ENCODE measurements at regions not wholly inside any gene's neighbourhood (a gene's known extent, or its start where the extent isn't known, plus 50 kb on each side); places are given as distances from the start of the nearest gene placed in this dataset.

DNA sequence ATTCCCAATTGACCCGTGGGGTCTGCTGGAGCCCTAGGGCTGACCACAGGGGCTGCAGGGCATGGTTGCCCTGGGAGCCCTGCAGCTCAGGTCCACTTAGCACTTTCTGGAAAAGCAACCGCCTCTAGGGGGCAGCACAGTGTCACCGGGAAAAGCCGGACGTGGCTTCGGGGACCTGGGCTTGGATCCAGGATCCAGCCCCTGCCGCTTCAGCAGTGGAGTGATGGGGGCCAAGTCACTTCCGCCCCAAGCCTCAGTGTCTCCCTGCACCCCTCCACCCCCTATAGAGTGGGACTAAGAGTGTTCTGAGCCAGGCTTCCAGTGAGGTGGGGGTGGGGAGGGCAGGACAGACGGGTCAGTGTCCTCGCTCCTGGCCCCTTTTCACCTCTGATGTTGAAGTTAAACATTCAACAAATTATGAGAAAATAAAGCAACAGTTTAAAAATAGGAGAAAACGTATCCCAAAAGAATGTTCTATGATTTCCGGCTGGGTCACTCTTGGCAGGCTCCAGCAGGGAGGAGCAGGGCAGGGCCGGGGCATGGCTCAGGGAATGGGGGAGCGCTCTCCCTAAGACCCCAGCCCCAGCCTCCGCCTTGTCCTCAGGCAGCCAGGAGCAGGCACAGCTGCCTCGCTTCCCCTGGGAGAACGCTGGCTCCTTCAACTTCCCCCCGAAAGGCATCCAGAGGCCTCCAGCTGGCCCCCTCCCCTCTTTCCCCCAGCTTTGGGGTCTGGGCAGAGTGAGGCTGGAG, 96.5 kb upstream of the FGF3 start (continued):
- TF ChIP-seq, protein P1, sequence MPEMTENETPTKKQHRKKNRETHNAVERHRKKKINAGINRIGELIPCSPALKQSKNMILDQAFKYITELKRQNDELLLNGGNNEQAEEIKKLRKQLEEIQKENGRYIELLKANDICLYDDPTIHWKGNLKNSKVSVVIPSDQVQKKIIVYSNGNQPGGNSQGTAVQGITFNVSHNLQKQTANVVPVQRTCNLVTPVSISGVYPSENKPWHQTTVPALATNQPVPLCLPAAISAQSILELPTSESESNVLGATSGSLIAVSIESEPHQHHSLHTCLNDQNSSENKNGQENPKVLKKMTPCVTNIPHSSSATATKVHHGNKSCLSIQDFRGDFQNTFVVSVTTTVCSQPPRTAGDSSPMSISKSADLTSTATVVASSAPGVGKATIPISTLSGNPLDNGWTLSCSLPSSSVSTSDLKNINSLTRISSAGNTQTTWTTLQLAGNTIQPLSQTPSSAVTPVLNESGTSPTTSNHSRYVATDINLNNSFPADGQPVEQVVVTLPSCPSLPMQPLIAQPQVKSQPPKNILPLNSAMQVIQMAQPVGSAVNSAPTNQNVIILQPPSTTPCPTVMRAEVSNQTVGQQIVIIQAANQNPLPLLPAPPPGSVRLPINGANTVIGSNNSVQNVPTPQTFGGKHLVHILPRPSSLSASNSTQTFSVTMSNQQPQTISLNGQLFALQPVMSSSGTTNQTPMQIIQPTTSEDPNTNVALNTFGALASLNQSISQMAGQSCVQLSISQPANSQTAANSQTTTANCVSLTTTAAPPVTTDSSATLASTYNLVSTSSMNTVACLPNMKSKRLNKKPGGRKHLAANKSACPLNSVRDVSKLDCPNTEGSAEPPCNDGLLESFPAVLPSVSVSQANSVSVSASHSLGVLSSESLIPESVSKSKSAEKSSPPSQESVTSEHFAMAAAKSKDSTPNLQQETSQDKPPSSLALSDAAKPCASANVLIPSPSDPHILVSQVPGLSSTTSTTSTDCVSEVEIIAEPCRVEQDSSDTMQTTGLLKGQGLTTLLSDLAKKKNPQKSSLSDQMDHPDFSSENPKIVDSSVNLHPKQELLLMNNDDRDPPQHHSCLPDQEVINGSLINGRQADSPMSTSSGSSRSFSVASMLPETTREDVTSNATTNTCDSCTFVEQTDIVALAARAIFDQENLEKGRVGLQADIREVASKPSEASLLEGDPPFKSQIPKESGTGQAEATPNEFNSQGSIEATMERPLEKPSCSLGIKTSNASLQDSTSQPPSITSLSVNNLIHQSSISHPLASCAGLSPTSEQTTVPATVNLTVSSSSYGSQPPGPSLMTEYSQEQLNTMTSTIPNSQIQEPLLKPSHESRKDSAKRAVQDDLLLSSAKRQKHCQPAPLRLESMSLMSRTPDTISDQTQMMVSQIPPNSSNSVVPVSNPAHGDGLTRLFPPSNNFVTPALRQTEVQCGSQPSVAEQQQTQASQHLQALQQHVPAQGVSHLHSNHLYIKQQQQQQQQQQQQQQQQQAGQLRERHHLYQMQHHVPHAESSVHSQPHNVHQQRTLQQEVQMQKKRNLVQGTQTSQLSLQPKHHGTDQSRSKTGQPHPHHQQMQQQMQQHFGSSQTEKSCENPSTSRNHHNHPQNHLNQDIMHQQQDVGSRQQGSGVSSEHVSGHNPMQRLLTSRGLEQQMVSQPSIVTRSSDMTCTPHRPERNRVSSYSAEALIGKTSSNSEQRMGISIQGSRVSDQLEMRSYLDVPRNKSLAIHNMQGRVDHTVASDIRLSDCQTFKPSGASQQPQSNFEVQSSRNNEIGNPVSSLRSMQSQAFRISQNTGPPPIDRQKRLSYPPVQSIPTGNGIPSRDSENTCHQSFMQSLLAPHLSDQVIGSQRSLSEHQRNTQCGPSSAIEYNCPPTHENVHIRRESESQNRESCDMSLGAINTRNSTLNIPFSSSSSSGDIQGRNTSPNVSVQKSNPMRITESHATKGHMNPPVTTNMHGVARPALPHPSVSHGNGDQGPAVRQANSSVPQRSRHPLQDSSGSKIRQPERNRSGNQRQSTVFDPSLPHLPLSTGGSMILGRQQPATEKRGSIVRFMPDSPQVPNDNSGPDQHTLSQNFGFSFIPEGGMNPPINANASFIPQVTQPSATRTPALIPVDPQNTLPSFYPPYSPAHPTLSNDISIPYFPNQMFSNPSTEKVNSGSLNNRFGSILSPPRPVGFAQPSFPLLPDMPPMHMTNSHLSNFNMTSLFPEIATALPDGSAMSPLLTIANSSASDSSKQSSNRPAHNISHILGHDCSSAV (CRISPR knock-in tag; IDR thresholded peaks at IDR 0.05; ENCODE audit: borderline replicate concordance), result no peak
- 0 out of 2 replicates have a peak, but pooled peaks have one; percentile 6 for TF ChIP-seq FOSL2 (CRISPR knock-in tag; IDR thresholded peaks at IDR 0.05)
- TF ChIP-seq REXO4 (CRISPR knock-in tag; IDR thresholded peaks at IDR 0.05; ENCODE audit: borderline replicate concordance), result no peak
- no peak for TF ChIP-seq GATA4 (IDR thresholded peaks at IDR 0.05; ENCODE audit: borderline replicate concordance, low read depth)
- peak; percentile 67 for TF ChIP-seq RAD21 (CRISPR knock-in tag; IDR thresholded peaks at IDR 0.05)
- TF ChIP-seq, protein P2, sequence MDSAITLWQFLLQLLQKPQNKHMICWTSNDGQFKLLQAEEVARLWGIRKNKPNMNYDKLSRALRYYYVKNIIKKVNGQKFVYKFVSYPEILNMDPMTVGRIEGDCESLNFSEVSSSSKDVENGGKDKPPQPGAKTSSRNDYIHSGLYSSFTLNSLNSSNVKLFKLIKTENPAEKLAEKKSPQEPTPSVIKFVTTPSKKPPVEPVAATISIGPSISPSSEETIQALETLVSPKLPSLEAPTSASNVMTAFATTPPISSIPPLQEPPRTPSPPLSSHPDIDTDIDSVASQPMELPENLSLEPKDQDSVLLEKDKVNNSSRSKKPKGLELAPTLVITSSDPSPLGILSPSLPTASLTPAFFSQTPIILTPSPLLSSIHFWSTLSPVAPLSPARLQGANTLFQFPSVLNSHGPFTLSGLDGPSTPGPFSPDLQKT (CRISPR knock-in tag; IDR thresholded peaks at IDR 0.05; ENCODE audit: borderline replicate concordance), result no peak
- TF ChIP-seq MZF1 (CRISPR knock-in tag; IDR thresholded peaks at IDR 0.05; ENCODE audit: borderline replicate concordance), result no peak
- 0 out of 2 replicates have a peak, but pooled peaks have one; percentile 48 for TF ChIP-seq ZNF607 (CRISPR knock-in tag; IDR thresholded peaks at IDR 0.05; ENCODE audit: borderline replicate concordance)
- TF ChIP-seq, protein P3, sequence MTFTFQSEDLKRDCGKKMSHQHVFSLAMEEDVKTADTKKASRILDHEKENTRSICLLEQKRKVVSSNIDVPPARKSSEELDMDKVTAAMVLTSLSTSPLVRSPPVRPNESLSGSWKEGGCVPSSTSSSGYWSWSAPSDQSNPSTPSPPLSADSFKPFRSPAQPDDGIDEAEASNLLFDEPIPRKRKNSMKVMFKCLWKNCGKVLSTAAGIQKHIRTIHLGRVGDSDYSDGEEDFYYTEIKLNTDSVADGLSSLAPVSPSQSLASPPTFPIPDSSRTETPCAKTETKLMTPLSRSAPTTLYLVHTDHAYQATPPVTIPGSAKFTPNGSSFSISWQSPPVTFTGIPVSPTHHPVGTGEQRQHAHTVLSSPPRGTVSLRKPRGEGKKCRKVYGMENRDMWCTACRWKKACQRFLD (CRISPR knock-in tag; IDR thresholded peaks at IDR 0.05; ENCODE audit: borderline replicate concordance), result no peak
- TF ChIP-seq STAG1 (CRISPR knock-in tag; IDR thresholded peaks at IDR 0.05), result peak; percentile 73
- TF ChIP-seq, protein P4, sequence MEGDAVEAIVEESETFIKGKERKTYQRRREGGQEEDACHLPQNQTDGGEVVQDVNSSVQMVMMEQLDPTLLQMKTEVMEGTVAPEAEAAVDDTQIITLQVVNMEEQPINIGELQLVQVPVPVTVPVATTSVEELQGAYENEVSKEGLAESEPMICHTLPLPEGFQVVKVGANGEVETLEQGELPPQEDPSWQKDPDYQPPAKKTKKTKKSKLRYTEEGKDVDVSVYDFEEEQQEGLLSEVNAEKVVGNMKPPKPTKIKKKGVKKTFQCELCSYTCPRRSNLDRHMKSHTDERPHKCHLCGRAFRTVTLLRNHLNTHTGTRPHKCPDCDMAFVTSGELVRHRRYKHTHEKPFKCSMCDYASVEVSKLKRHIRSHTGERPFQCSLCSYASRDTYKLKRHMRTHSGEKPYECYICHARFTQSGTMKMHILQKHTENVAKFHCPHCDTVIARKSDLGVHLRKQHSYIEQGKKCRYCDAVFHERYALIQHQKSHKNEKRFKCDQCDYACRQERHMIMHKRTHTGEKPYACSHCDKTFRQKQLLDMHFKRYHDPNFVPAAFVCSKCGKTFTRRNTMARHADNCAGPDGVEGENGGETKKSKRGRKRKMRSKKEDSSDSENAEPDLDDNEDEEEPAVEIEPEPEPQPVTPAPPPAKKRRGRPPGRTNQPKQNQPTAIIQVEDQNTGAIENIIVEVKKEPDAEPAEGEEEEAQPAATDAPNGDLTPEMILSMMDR (CRISPR knock-in tag; IDR thresholded peaks at IDR 0.05), result peak; percentile 86

Measured in HepG2 (cell line).